ENCODE measurements at regions not wholly inside any gene's neighbourhood (a gene's known extent, or its start where the extent isn't known, plus 50 kb on each side); places are given as distances from the start of the nearest gene placed in this dataset.

DNA sequence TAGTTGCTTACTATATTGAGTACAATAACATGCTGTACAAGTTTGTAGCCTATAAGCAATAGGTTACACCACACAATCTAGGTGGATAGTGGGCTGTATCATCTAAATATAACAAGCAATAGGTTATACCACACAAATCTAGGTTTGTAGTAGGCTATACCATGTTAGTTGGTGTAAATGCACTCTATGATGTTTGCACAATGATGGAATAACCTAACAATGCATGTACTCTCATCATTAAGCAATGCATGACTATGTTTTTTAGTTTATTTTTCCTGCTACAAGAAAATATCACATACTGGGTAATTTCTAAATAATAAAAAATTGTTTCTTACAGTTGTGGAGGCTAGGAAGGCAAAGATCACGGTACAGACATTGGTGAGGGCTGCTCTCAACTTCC lies 262.5 kb downstream of the SLITRK6 start:
- TF ChIP-seq, protein P1, sequence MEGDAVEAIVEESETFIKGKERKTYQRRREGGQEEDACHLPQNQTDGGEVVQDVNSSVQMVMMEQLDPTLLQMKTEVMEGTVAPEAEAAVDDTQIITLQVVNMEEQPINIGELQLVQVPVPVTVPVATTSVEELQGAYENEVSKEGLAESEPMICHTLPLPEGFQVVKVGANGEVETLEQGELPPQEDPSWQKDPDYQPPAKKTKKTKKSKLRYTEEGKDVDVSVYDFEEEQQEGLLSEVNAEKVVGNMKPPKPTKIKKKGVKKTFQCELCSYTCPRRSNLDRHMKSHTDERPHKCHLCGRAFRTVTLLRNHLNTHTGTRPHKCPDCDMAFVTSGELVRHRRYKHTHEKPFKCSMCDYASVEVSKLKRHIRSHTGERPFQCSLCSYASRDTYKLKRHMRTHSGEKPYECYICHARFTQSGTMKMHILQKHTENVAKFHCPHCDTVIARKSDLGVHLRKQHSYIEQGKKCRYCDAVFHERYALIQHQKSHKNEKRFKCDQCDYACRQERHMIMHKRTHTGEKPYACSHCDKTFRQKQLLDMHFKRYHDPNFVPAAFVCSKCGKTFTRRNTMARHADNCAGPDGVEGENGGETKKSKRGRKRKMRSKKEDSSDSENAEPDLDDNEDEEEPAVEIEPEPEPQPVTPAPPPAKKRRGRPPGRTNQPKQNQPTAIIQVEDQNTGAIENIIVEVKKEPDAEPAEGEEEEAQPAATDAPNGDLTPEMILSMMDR (IDR thresholded peaks at IDR 0.05), result no peak
- no peak for TF ChIP-seq EZH2 (IDR thresholded peaks at IDR 0.05; ENCODE audit: borderline replicate concordance, insufficient read depth, low read depth, low read length, poor library complexity, severe bottlenecking)

All from B cell (primary cell).